Adipocyte (in vitro differentiated cells): ENCODE measurements at regions not wholly inside any gene's neighbourhood (a gene's known extent, or its start where the extent isn't known, plus 50 kb on each side); places are given as distances from the start of the nearest gene placed in this dataset.

ENCODE experiments used
- DNase-seq: peaks from one replicate; pipeline ENCODE4 v3.0.0-alpha.2; 2015; ENCODE audit warnings: low read depth
- H3K27me3 ChIP-seq: replicated peaks from 2 replicates; pipeline ENCODE4 v1.7.0; 2013; ENCODE audit warnings: mild to moderate bottlenecking, low read length, moderate library complexity; ENCODE audit not compliant: control insufficient read depth, insufficient read depth
- H3K36me3 ChIP-seq: 2 replicates; pipeline ENCODE4 v1.7.0; 2013; ENCODE audit warnings: low read length, mild to moderate bottlenecking, moderate library complexity; ENCODE audit not compliant: control insufficient read depth, insufficient read depth, severe bottlenecking
- H3K4me1 ChIP-seq: 2 replicates; pipeline ENCODE4 v1.7.0; 2013; ENCODE audit warnings: mild to moderate bottlenecking, low read length, moderate library complexity; ENCODE audit not compliant: control insufficient read depth, insufficient read depth
- H3K4me3 ChIP-seq: 2 replicates; pipeline ENCODE4 v1.7.0; 2013; ENCODE audit warnings: mild to moderate bottlenecking, low read length, moderate library complexity
- H3K9ac ChIP-seq: 2 replicates; pipeline ENCODE4 v1.7.0; 2013; ENCODE audit warnings: mild to moderate bottlenecking, low read length, moderate library complexity
- H3K9me3 ChIP-seq: 2 replicates; pipeline ENCODE4 v1.7.0; 2013; ENCODE audit warnings: mild to moderate bottlenecking, low read length, moderate library complexity; ENCODE audit not compliant: control insufficient read depth

GRCh38 chr3:157660847-157661246 lies 157.6 kb upstream of the VEPH1 start:
- no peaks in the 10 kb centered on the region for H3K36me3 ChIP-seq
- DNase-seq: no peak
- H3K9me3 ChIP-seq: no peaks in the 10 kb centered on the region
- H3K9ac ChIP-seq: no peak overlapping the region
- H3K27me3 ChIP-seq: no peaks in the 10 kb centered on the region
- H3K4me1 ChIP-seq: peaks cover 9% of the 10 kb centered on the region
- H3K4me3 ChIP-seq: no peak overlapping the region

DNA sequence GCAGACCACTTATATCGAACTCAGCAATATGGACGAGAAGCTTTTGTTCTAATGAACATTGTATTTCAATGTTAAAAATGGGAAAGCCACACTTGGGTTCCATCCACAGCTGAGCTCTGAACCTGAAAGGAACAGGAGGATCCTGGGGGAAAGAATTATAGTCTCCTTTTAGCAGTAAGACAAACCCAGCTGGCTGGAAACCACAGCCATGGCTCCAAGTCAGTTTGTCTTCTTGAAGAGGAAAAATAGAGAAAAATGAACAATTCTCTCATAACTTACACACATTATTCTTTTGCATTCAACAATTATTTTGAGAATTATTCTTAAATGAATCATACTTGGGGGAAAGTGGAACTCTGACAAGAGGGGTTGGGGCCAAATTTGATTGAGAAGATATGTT lies 149.2 kb upstream of the VEPH1 start:
- no peak for DNase-seq
- no peak overlapping the region for H3K4me3 ChIP-seq
- no peaks in the 10 kb centered on the region for H3K36me3 ChIP-seq
- H3K27me3 ChIP-seq: no peaks in the 10 kb centered on the region
- H3K9ac ChIP-seq: no peak overlapping the region
- H3K9me3 ChIP-seq: no peaks in the 10 kb centered on the region
- peaks cover 16% of the 10 kb centered on the region for H3K4me1 ChIP-seq

- Histone ChIP-seq H3K27me3 (no peaks in the 10 kb centered on the region), H3K36me3 (no peaks in the 10 kb centered on the region), H3K9ac (peak overlapping the region; percentile 13), H3K4me3 (no peak overlapping the region), H3K9me3 (no peaks in the 10 kb centered on the region), H3K4me1 (peaks cover 16% of the 10 kb centered on the region)
- DNase-seq: no peak
Measured at GRCh38 chr3:157650699-157651098, 147.5 kb upstream of the VEPH1 start.

- H3K4me1 ChIP-seq: peaks cover 16% of the 10 kb centered on the region
- H3K9me3 ChIP-seq: no peaks in the 10 kb centered on the region
- no peak overlapping the region for H3K9ac ChIP-seq
- H3K4me3 ChIP-seq: no peak overlapping the region
- H3K27me3 ChIP-seq: no peaks in the 10 kb centered on the region
- DNase-seq: no peak
- no peaks in the 10 kb centered on the region for H3K36me3 ChIP-seq
Measured at GRCh38 chr3:157650172-157650571, 147.0 kb upstream of the VEPH1 start.

- H3K4me3 ChIP-seq: no peak overlapping the region
- no peaks in the 10 kb centered on the region for H3K27me3 ChIP-seq
- no peak for DNase-seq
- no peaks in the 10 kb centered on the region for H3K36me3 ChIP-seq
- peaks cover 16% of the 10 kb centered on the region for H3K4me1 ChIP-seq
- no peak overlapping the region for H3K9ac ChIP-seq
- H3K9me3 ChIP-seq: no peaks in the 10 kb centered on the region
Measured at GRCh38 chr3:157649511-157649910, 146.3 kb upstream of the VEPH1 start.

DNA sequence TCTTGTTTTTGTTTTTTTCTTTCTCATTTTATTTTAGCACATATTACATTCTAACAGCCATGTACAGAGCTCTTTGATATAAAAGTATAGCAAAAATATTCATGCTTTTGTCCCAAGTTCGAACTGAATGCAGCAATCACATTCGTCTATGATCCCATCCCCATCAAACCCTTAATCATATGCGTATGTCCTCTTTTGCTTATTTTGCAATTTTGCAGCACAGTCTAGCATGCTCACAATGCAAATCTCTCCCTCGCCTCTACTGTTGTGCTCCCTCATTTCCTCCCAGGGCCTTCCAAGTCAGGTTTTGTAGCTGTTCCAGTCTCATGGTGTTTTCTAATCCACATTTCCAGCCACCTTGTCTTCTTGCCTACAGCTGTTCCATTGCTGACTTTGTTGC lies 144.6 kb upstream of the VEPH1 start:
- Histone ChIP-seq H3K27me3 (no peaks in the 10 kb centered on the region), H3K9me3 (no peaks in the 10 kb centered on the region), H3K4me3 (no peak overlapping the region), H3K36me3 (no peaks in the 10 kb centered on the region), H3K4me1 (peaks cover 16% of the 10 kb centered on the region), H3K9ac (no peak overlapping the region)
- no peak for DNase-seq

GRCh38 chr3:157639756-157640426 lies 136.7 kb upstream of the VEPH1 start:
- Histone ChIP-seq H3K36me3 (no peaks in the 10 kb centered on the region), H3K4me3 (no peak overlapping the region), H3K27me3 (no peaks in the 10 kb centered on the region), H3K9me3 (peaks cover 26% of the 10 kb centered on the region), H3K9ac (no peak overlapping the region), H3K4me1 (no peaks in the 10 kb centered on the region)
- DNase-seq: no peak

DNA sequence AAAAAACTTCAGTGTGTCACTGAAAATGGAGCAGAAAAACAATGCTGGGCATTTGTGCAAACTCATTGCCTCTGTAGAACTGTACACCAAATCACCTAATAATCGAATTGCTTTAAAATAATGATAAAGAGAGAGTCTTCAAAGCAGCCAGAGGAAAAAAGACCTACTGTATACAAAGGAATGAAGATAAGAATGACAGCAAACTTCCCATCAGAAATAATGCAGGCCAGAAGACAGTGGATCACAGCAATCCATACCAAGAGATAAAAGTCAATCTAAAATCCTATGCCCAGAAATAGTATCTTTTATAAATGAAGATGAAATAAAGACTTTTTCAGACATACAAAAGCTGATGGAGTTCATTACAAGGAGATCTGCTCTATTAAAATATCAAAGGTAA lies 134.7 kb upstream of the VEPH1 start:
- Histone ChIP-seq H3K9me3 (peaks cover 26% of the 10 kb centered on the region), H3K9ac (no peak overlapping the region), H3K4me3 (no peak overlapping the region), H3K4me1 (peaks cover 8% of the 10 kb centered on the region), H3K27me3 (no peaks in the 10 kb centered on the region), H3K36me3 (no peaks in the 10 kb centered on the region)
- no peak for DNase-seq

GRCh38 chr3:157633241-157633640 lies 130.0 kb upstream of the VEPH1 start:
- Histone ChIP-seq H3K4me1 (peaks cover 16% of the 10 kb centered on the region), H3K4me3 (no peak overlapping the region), H3K9ac (no peak overlapping the region), H3K9me3 (peaks cover 20% of the 10 kb centered on the region), H3K36me3 (no peaks in the 10 kb centered on the region), H3K27me3 (no peaks in the 10 kb centered on the region)
- no peak for DNase-seq

DNA sequence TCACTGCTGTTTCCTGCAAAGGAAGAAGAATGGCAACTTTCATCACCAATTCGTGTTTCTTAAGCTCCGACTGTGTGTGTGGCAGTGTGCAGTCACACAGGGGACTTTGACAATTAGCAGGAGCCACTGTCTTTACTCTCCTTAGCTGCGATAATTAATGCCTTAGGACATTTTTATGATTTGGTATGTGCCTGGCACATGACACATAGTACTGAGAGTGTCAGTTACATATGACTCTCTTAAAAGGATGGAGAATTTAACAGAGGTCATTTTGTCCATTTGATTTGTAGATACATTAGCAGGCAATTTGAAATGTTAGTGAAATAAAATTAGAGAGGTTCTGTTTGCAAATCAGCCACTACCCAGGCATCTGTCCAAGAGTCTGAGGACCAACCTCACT lies 128.9 kb upstream of the VEPH1 start:
- no peak overlapping the region for H3K4me3 ChIP-seq
- H3K36me3 ChIP-seq: no peaks in the 10 kb centered on the region
- DNase-seq: no peak
- no peaks in the 10 kb centered on the region for H3K27me3 ChIP-seq
- H3K9me3 ChIP-seq: peaks cover 8% of the 10 kb centered on the region
- H3K9ac ChIP-seq: no peak overlapping the region
- peaks cover 16% of the 10 kb centered on the region for H3K4me1 ChIP-seq

- DNase-seq: peak; percentile 36
- Histone ChIP-seq H3K27me3 (no peaks in the 10 kb centered on the region), H3K36me3 (no peaks in the 10 kb centered on the region), H3K4me1 (peaks cover 16% of the 10 kb centered on the region), H3K9ac (no peak overlapping the region), H3K9me3 (peaks cover 2% of the 10 kb centered on the region), H3K4me3 (no peak overlapping the region)
Measured at GRCh38 chr3:157631478-157631877, 128.3 kb upstream of the VEPH1 start.

DNA sequence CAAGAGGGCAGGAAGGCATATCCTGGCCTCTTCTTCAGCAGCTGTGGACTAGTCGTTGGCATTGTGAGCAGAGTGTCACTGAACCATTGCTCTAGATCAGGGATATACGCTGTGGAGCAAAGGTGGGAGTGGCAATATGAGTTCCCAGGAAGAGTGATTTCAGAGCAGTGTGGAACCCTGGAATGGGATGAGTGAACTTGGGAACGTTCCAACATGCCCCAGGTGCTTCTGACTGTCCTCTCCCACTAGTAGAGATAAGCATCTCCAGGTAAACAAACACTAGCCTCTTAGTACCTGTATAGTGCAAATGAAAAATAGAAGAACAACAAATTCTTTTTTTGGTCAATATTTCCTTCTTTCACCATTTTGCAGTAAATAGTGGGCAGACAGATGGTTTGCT lies 123.6 kb upstream of the VEPH1 start:
- H3K27me3 ChIP-seq: no peaks in the 10 kb centered on the region
- H3K9ac ChIP-seq: no peak overlapping the region
- H3K9me3 ChIP-seq: no peaks in the 10 kb centered on the region
- H3K4me1 ChIP-seq: peaks cover 1% of the 10 kb centered on the region
- DNase-seq: no peak
- no peaks in the 10 kb centered on the region for H3K36me3 ChIP-seq
- H3K4me3 ChIP-seq: no peak overlapping the region
